Right cardiac atrium (tissue), 5 donors: ENCODE measurements at regions not wholly inside any gene's neighbourhood (a gene's known extent, or its start where the extent isn't known, plus 50 kb on each side); places are given as distances from the start of the nearest gene placed in this dataset.

Experiments used
- ATAC-seq, 2 donors: fragments of 200-7000 bp; cut with Tn5 transposase; one replicate each; pipeline versions ENCODE4 v1.8.0 to v1.9.1; 2020; ENCODE audit warnings: moderate library complexity in 2 of 2, mild to moderate bottlenecking in 1 of 2
- DNase-seq, 3 donors: peaks; one replicate each; pipeline ENCODE4 v3.0.0-alpha.2; 2020
- H3K27ac ChIP-seq: one replicate; pipeline ENCODE4 v1.5.1; 2013; ENCODE audit warnings: mild to moderate bottlenecking, low read length, control low read depth, moderate library complexity
- H3K27me3 ChIP-seq: one replicate; pipeline ENCODE4 v1.6.1; 2013; ENCODE audit not compliant: control insufficient read depth, insufficient read depth
- H3K4me1 ChIP-seq: one replicate; pipeline ENCODE4 v1.6.1; 2013; ENCODE audit warnings: low read length; ENCODE audit not compliant: control insufficient read depth, insufficient read depth
- H3K4me3 ChIP-seq: one replicate; pipeline ENCODE4 v1.5.1; 2013; ENCODE audit warnings: low read length, control low read depth
- H3K9me3 ChIP-seq: one replicate; pipeline ENCODE4 v1.6.1; 2013; ENCODE audit warnings: low read length; ENCODE audit not compliant: control insufficient read depth
- WGBS: extraction: QIAGEN DNeasy Blood & Tissue Kit; methylation state at CpG from one replicate; pipeline ENCODE4 v1.1.7; 2013; 5-methylcytosine and 5-hydroxymethylcytosine counted together
- intact Hi-C, 4 donors: fragments of 100-400 bp; cut with DNase I; formaldehyde crosslinking; loops; one replicate each; pipeline versions ENCODE4 v1.11.0 to v1.14.0; 2022 to 2023
- donor health status: healthy with polysubstance abuse.
- donor health status: DM: no; HTN: yes; CAD: no.
- donor health status: DM: no; HTN: no; CAD: no.
- donor health status: DM: no; HTN: yes; CAD: no; lungs with severe emphysema.
- donor health status: DM: yes; HTN: yes; CAD: no.

- intact Hi-C loops, result no loop called here
- ATAC-seq (no peak), DNase-seq (no peak)
Observed at GRCh38 chr12:78651755-78652154, 212.8 kb upstream of the SYT1 start.

GRCh38 chr12:78666584-78666983, 198.0 kb upstream of the SYT1 start:
- H3K9me3 ChIP-seq, result no peaks in the 10 kb centered on the region
- H3K4me3 ChIP-seq, result no peak overlapping the region
- intact Hi-C loops, result no loop called here
- no peaks in the 10 kb centered on the region for H3K27me3 ChIP-seq
- WGBS, result 71% methylated on average over 1 of the region's 1 CpG
- H3K4me1 ChIP-seq, result no peaks in the 10 kb centered on the region
- ATAC-seq (no peak), DNase-seq (no peak)
- no peak overlapping the region for H3K27ac ChIP-seq

More at GRCh38 chr12:78651755-78652154, 212.8 kb upstream of the SYT1 start:
- Histone ChIP-seq H3K27ac (no peak overlapping the region), H3K9me3 (no peaks in the 10 kb centered on the region), H3K4me1 (no peaks in the 10 kb centered on the region), H3K4me3 (no peak overlapping the region), H3K27me3 (no peaks in the 10 kb centered on the region)

GRCh38 chr12:78671295-78671694, 193.3 kb upstream of the SYT1 start:
- Histone ChIP-seq H3K9me3 (no peaks in the 10 kb centered on the region), H3K4me3 (no peak overlapping the region), H3K27ac (no peak overlapping the region), H3K4me1 (no peaks in the 10 kb centered on the region), H3K27me3 (no peaks in the 10 kb centered on the region)
- intact Hi-C loops, result no loop called here
- WGBS, result 75% methylated on average over 4 of the region's 4 CpGs
- no peak for DNase-seq
- no peak for ATAC-seq

GRCh38 chr12:78672033-78672432, 192.5 kb upstream of the SYT1 start:
- H3K27me3 ChIP-seq, result no peaks in the 10 kb centered on the region
- H3K27ac ChIP-seq, result no peak overlapping the region
- H3K4me3 ChIP-seq, result no peak overlapping the region
- intact Hi-C loops, result no loop called here
- DNase-seq, result no peak
- 90% methylated on average over 2 of the region's 2 CpGs for WGBS
- H3K4me1 ChIP-seq, result no peaks in the 10 kb centered on the region
- ATAC-seq, result no peak
- H3K9me3 ChIP-seq, result no peaks in the 10 kb centered on the region

GRCh38 chr12:78674311-78675090, 190.1 kb upstream of the SYT1 start:
- Histone ChIP-seq H3K27me3 (no peaks in the 10 kb centered on the region), H3K9me3 (no peaks in the 10 kb centered on the region), H3K27ac (no peak overlapping the region), H3K4me1 (no peaks in the 10 kb centered on the region), H3K4me3 (no peak overlapping the region)
- intact Hi-C loops, result no loop called here
- DNase-seq, result no peak
- 73% methylated on average over 2 of the region's 2 CpGs for WGBS
- ATAC-seq, result no peak

- Histone ChIP-seq H3K27ac (no peak overlapping the region), H3K4me1 (no peaks in the 10 kb centered on the region), H3K27me3 (no peaks in the 10 kb centered on the region), H3K9me3 (no peaks in the 10 kb centered on the region), H3K4me3 (no peak overlapping the region)
- ATAC-seq (no peak), DNase-seq (no peak)
- WGBS, result 58% methylated on average over 4 of the region's 4 CpGs
- intact Hi-C loops, result no loop called here
Observed at GRCh38 chr12:78680596-78680995, 184.0 kb upstream of the SYT1 start.

- intact Hi-C loops, result no loop called here
Observed at GRCh38 chr12:78683031-78683430, 181.5 kb upstream of the SYT1 start.

GRCh38 chr12:78683626-78684025, 180.9 kb upstream of the SYT1 start:
- H3K27me3 ChIP-seq, result no peaks in the 10 kb centered on the region
- H3K4me1 ChIP-seq, result no peaks in the 10 kb centered on the region
- no peak for ATAC-seq
- WGBS, result 94% methylated on average over 3 of the region's 3 CpGs
- H3K4me3 ChIP-seq, result no peak overlapping the region
- H3K27ac ChIP-seq, result no peak overlapping the region
- H3K9me3 ChIP-seq, result no peaks in the 10 kb centered on the region
- intact Hi-C loops, result no loop called here
- no peak for DNase-seq

More at GRCh38 chr12:78683031-78683430, 181.5 kb upstream of the SYT1 start:
- no peak for DNase-seq
- Histone ChIP-seq H3K27me3 (no peaks in the 10 kb centered on the region), H3K9me3 (no peaks in the 10 kb centered on the region), H3K4me3 (no peak overlapping the region), H3K27ac (no peak overlapping the region), H3K4me1 (no peaks in the 10 kb centered on the region)
- no peak for ATAC-seq
- 27% methylated on average over 3 of the region's 3 CpGs for WGBS

- no peak overlapping the region for H3K27ac ChIP-seq
- no peaks in the 10 kb centered on the region for H3K9me3 ChIP-seq
- no peak for DNase-seq
- H3K4me3 ChIP-seq, result no peak overlapping the region
- intact Hi-C loops, result no loop called here
- H3K27me3 ChIP-seq, result no peaks in the 10 kb centered on the region
- H3K4me1 ChIP-seq, result no peaks in the 10 kb centered on the region
- WGBS, result 59% methylated on average over 3 of the region's 3 CpGs
- no peak for ATAC-seq
Observed at GRCh38 chr12:78684419-78684818, 180.2 kb upstream of the SYT1 start.

GRCh38 chr12:78695749-78696148, 168.8 kb upstream of the SYT1 start:
- H3K27ac ChIP-seq, result no peak overlapping the region
- H3K4me3 ChIP-seq, result no peak overlapping the region
- DNase-seq (no peak), ATAC-seq (no peak)
- intact Hi-C loops, result no loop called here
- no peaks in the 10 kb centered on the region for H3K9me3 ChIP-seq
- H3K27me3 ChIP-seq, result no peaks in the 10 kb centered on the region
- no peaks in the 10 kb centered on the region for H3K4me1 ChIP-seq
- 93% methylated on average over 2 of the region's 2 CpGs for WGBS

- DNase-seq (no peak), ATAC-seq (no peak)
- H3K27me3 ChIP-seq, result no peaks in the 10 kb centered on the region
- intact Hi-C loops, result no loop called here
- H3K27ac ChIP-seq, result no peak overlapping the region
- H3K9me3 ChIP-seq, result no peaks in the 10 kb centered on the region
- 56% methylated on average over 2 of the region's 2 CpGs for WGBS
- H3K4me1 ChIP-seq, result no peaks in the 10 kb centered on the region
- no peak overlapping the region for H3K4me3 ChIP-seq
Observed at GRCh38 chr12:78696267-78696666, 168.3 kb upstream of the SYT1 start.
